IMR-90 (cell line): ENCODE measurements at regions not wholly inside any gene's neighbourhood (a gene's known extent, or its start where the extent isn't known, plus 50 kb on each side); places are given as distances from the start of the nearest gene placed in this dataset.
A peak's percentile ranks its signal among the peaks of the same experiment; 100 is the strongest.

Source experiments
- ATAC-seq: fragments of 200-7000 bp; cut with Tn5 transposase; 2 replicates; pipeline ENCODE4 v1.9.1; 2020; ENCODE audit warnings: low read depth, mild to moderate bottlenecking, moderate library complexity
- BruUV-seq: library from RNA; stranded (reverse); fragments of 400-500 nt; replicated peaks from 2 replicates; lab custom pipeline; 2021; lab: Mats Ljungman, UMichigan
- CTCF ChIA-PET: fragments of 300-600 bp; formaldehyde crosslinking; extraction: SDS; loops from one replicate; lab custom pipeline; 2021; ENCODE audit warnings: antibody characterized with exemption; lab: Yijun Ruan, JAX
- POLR2A ChIA-PET: fragments of 300-600 bp; sonication (Branson Sonifier 250); formaldehyde crosslinking; loops from one replicate; lab custom pipeline; 2022; ENCODE audit warnings: antibody characterized with exemption; ENCODE audit not compliant: unreplicated experiment; lab: Charles Lee
- DNase-seq: peaks from one replicate; pipeline ENCODE4 v3.0.0; 2013
- H2AFZ ChIP-seq: replicated peaks from 2 replicates; pipeline ENCODE3; 2013; ENCODE audit warnings: low read length, mild to moderate bottlenecking; ENCODE audit not compliant: poor library complexity
- H2AK5ac ChIP-seq: 2 replicates; pipeline ENCODE4 v1.6.1; 2013; ENCODE audit warnings: low read depth, low read length, inconsistent platforms
- H2AK9ac ChIP-seq: replicated peaks from 2 replicates; pipeline ENCODE3; 2013; ENCODE audit warnings: mild to moderate bottlenecking, low read depth, low read length, moderate library complexity; ENCODE audit not compliant: poor library complexity
- H2BK120ac ChIP-seq: 2 replicates; pipeline ENCODE4 v1.6.1; 2013; ENCODE audit warnings: low read depth, low read length, inconsistent platforms
- H2BK15ac ChIP-seq: 3 replicates; pipeline ENCODE4 v1.6.1; 2013; ENCODE audit warnings: low read depth, low read length, inconsistent platforms
- H2BK20ac ChIP-seq: 2 replicates; pipeline ENCODE4 v1.6.1; 2013; ENCODE audit warnings: low read depth, mild to moderate bottlenecking, inconsistent platforms, low read length, moderate library complexity
- H2BK5ac ChIP-seq: 2 replicates; pipeline ENCODE4 v1.6.1; 2013; ENCODE audit warnings: mild to moderate bottlenecking, low read depth, low read length, inconsistent platforms; ENCODE audit not compliant: poor library complexity, severe bottlenecking
- H3K14ac ChIP-seq: replicated peaks from 2 replicates; pipeline ENCODE4 v1.6.1; 2013; ENCODE audit warnings: low read depth, low read length, inconsistent platforms
- H3K18ac ChIP-seq: 2 replicates; pipeline ENCODE4 v1.6.1; 2013; ENCODE audit warnings: low read depth, low read length, control low read depth
- H3K23ac ChIP-seq: 2 replicates; pipeline ENCODE4 v1.6.1; 2013; ENCODE audit warnings: low read depth, low read length, inconsistent platforms
- H3K27ac ChIP-seq: 2 replicates; pipeline ENCODE4 v1.5.1; 2013; ENCODE audit warnings: mild to moderate bottlenecking, control low read depth, low read length; ENCODE audit not compliant: insufficient read depth
- H3K27me3 ChIP-seq: 2 replicates; pipeline ENCODE4 v1.6.1; 2013; ENCODE audit warnings: low read length; ENCODE audit not compliant: control insufficient read depth, insufficient read depth
- H3K36me3 ChIP-seq: 2 replicates; pipeline ENCODE4 v1.6.1; 2013; ENCODE audit warnings: low read length, mixed read lengths; ENCODE audit not compliant: control insufficient read depth, insufficient read depth
- H3K4ac ChIP-seq: 2 replicates; pipeline ENCODE4 v1.6.1; 2013; ENCODE audit warnings: low read depth, low read length, inconsistent platforms
- H3K4me1 ChIP-seq: 2 replicates; pipeline ENCODE4 v1.6.1; 2013; ENCODE audit warnings: low read length, mixed read lengths; ENCODE audit not compliant: control insufficient read depth, insufficient read depth
- H3K4me2 ChIP-seq: 2 replicates; pipeline ENCODE4 v1.6.1; 2013; ENCODE audit warnings: low read depth, mild to moderate bottlenecking, control low read depth, low read length, moderate library complexity
- H3K4me3 ChIP-seq: 2 replicates; pipeline ENCODE4 v1.5.1; 2013; ENCODE audit warnings: low read depth, mild to moderate bottlenecking, control low read depth, low read length, moderate library complexity; ENCODE audit not compliant: insufficient read depth
- H3K56ac ChIP-seq: 2 replicates; pipeline ENCODE4 v1.6.1; 2013; ENCODE audit warnings: low read length, inconsistent platforms; ENCODE audit not compliant: insufficient read depth; ENCODE audit errors: extremely low read depth
- H3K79me1 ChIP-seq, 2 experiments: 2 replicates each; pipeline ENCODE4 v1.6.1; 2013; ENCODE audit warnings: low read length in 2 of 2, inconsistent platforms in 1 of 2, low read depth in 1 of 2
- H3K9ac ChIP-seq: 2 replicates; pipeline ENCODE4 v1.6.1; 2013; ENCODE audit warnings: low read depth, low read length, control low read depth
- H3K9me1 ChIP-seq: 2 replicates; pipeline ENCODE4 v1.6.1; 2013; ENCODE audit warnings: low read length, inconsistent platforms; ENCODE audit not compliant: insufficient read depth
- H3K9me3 ChIP-seq: 2 replicates; pipeline ENCODE4 v1.6.1; 2013; ENCODE audit warnings: low read length; ENCODE audit not compliant: control insufficient read depth, insufficient read depth
- H4K20me1 ChIP-seq: 2 replicates; pipeline ENCODE4 v1.6.1; 2013; ENCODE audit warnings: low read length, inconsistent platforms; ENCODE audit not compliant: insufficient read depth
- H4K5ac ChIP-seq: 2 replicates; pipeline ENCODE4 v1.6.1; 2013; ENCODE audit warnings: mild to moderate bottlenecking, low read depth, low read length, control low read depth
- H4K8ac ChIP-seq, 2 experiments: 2 replicates each; pipeline ENCODE4 v1.6.1; 2013; ENCODE audit warnings: low read depth in 2 of 2, low read length in 2 of 2, control low read depth in 1 of 2, inconsistent platforms in 1 of 2
- H4K91ac ChIP-seq: 2 replicates; pipeline ENCODE4 v1.6.1; 2013; ENCODE audit warnings: low read depth, low read length, inconsistent platforms; ENCODE audit not compliant: insufficient read depth
- BHLHE40 ChIP-seq: fragments of 150-350 bp; IDR thresholded peaks from 2 replicates; pipeline ENCODE4 v1.6.1; 2016; ENCODE audit warnings: mild to moderate bottlenecking, low read depth, low read length
- CEBPB ChIP-seq: IDR thresholded peaks from 2 replicates; pipeline ENCODE4 v1.6.1; 2012; ENCODE audit warnings: low read depth, low read length, improper control_type of control experiment
- CHD1 ChIP-seq: IDR thresholded peaks from 2 replicates; pipeline ENCODE4 v1.6.1; 2012; ENCODE audit warnings: low read depth, low read length, improper control_type of control experiment
- FOS ChIP-seq: fragments of 150-350 bp; IDR thresholded peaks from 2 replicates; pipeline ENCODE4 v1.6.1; 2016; ENCODE audit warnings: low read depth, low read length
- MAFK ChIP-seq: IDR thresholded peaks from 2 replicates; pipeline ENCODE4 v1.6.1; 2012; ENCODE audit warnings: low read depth, low read length, improper control_type of control experiment
- MAZ ChIP-seq: IDR thresholded peaks from 2 replicates; pipeline ENCODE4 v1.6.1; 2012; ENCODE audit warnings: low read depth, mild to moderate bottlenecking, low read length, improper control_type of control experiment, moderate library complexity, borderline replicate concordance
- MXI1 ChIP-seq: IDR thresholded peaks from 2 replicates; pipeline ENCODE4 v1.6.1; 2012; ENCODE audit warnings: low read depth, mild to moderate bottlenecking, low read length, moderate library complexity, borderline replicate concordance
- NFE2L2 ChIP-seq: fragments of 150-350 bp; IDR thresholded peaks from 2 replicates; pipeline ENCODE4 v1.6.1; 2016; ENCODE audit warnings: low read depth, mild to moderate bottlenecking, low read length
- POLR2A ChIP-seq: IDR thresholded peaks from 2 replicates; pipeline ENCODE4 v1.6.1; 2012; ENCODE audit warnings: mild to moderate bottlenecking, low read depth, low read length
- RAD21 ChIP-seq: IDR thresholded peaks from 2 replicates; pipeline ENCODE4 v1.6.1; 2012; ENCODE audit warnings: low read length, improper control_type of control experiment
- RCOR1 ChIP-seq: IDR thresholded peaks from 2 replicates; pipeline ENCODE4 v1.6.1; 2012; ENCODE audit warnings: mild to moderate bottlenecking, low read length, improper control_type of control experiment; ENCODE audit not compliant: insufficient replicate concordance
- RFX5 ChIP-seq: IDR thresholded peaks from 2 replicates; pipeline ENCODE4 v1.8.0; 2012; ENCODE audit warnings: low read depth, mild to moderate bottlenecking, low read length, moderate library complexity
- SMC3 ChIP-seq: fragments of 150-350 bp; IDR thresholded peaks from 2 replicates; pipeline ENCODE4 v1.6.1; 2016; ENCODE audit warnings: low read depth, mild to moderate bottlenecking, antibody characterized with exemption, low read length, moderate library complexity
- dilution Hi-C: fragments of 300-500 bp; cut with HindIII; formaldehyde crosslinking; loops from one replicate; pipeline ENCODE4 v1.14.3; 2018; ENCODE audit warnings: low sequenced_read_pairs; ENCODE audit not compliant: unreplicated experiment
- in situ Hi-C: fragments of 300-500 bp; cut with MboI; formaldehyde crosslinking; loops from 3 replicates; pipeline ENCODE4 v1.14.3; 2019; ENCODE audit warnings: low sequenced_read_pairs, inconsistent platforms, mixed read lengths
- intact Hi-C: fragments of 100-400 bp; cut with micrococcal nuclease; formaldehyde crosslinking; loops from 2 replicates; pipeline ENCODE4 v1.10.0; 2022
- TF ChIP-seq, protein P1 (sequence below): fragments of 150-350 bp; IDR thresholded peaks from 2 replicates; pipeline ENCODE4 v1.6.1; 2017; ENCODE audit warnings: mild to moderate bottlenecking, antibody characterized with exemption, low read length, low read depth
- TF ChIP-seq, protein P2 (sequence below): fragments of 150-350 bp; IDR thresholded peaks from 2 replicates; pipeline ENCODE4 v1.6.1; 2016; ENCODE audit warnings: low read depth, mild to moderate bottlenecking, low read length, moderate library complexity, borderline replicate concordance
- TF ChIP-seq, protein P3 (sequence below): conservative IDR thresholded peaks from 2 replicates; pipeline ENCODE4 v1.5.1; 2012; ENCODE audit warnings: mild to moderate bottlenecking, low read depth, low read length, improper control_type of control experiment

DNA sequence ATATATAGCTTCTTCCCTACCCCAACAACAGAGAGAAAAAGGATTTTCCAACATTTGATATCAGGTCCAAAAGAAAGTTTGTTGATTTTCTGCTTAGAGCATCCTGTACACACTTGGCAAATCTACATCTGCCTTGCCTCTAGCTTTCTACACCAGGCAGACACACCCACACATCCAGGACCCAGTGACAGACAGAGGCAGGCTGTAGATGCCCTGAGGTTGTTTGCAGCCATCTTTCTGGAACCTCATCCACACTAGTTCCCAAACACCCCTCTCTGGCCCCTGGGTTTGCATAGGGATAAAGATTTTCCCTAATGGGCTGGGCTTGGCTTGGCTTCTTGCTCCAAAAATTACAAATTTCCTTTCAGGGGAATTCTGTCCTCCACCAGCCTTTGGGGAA lies 138.2 kb upstream of the FST start:
- dilution Hi-C loops (no loop called here), intact Hi-C loops (no loop called here), in situ Hi-C loops (no loop called here)
- Histone ChIP-seq H3K23ac (no peak overlapping the region), H3K9me3 (no peaks in the 10 kb centered on the region), H3K4ac (peak overlapping the region; percentile 58; the same call in 1 of the 2 replicates), H3K4me3 (no peak overlapping the region), H3K9ac (no peak overlapping the region), H4K8ac (peak overlapping the region in 1 of 2 experiments; percentile 30; a peak in 1 of 4 replicates), H3K4me2 (no peak overlapping the region), H3K36me3 (no peaks in the 10 kb centered on the region), H3K14ac (0 out of 2 replicates have a peak overlapping the region, but pooled peaks have one; percentile 39), H3K79me1 (no peaks in the 10 kb centered on the region), H3K56ac (no peak overlapping the region), H3K27me3 (no peaks in the 10 kb centered on the region), H4K5ac (no peak overlapping the region; the same call in 1 of the 2 replicates), H2BK15ac (peak overlapping the region; percentile 83; the same call in 2 of the 3 replicates), H2BK120ac (no peak overlapping the region; the same call in 1 of the 2 replicates), H3K9me1 (no peaks in the 10 kb centered on the region; the same call in 1 of the 2 replicates), H4K91ac (peak overlapping the region; percentile 29; the same call in 1 of the 2 replicates), H2BK20ac (no peak overlapping the region), H3K27ac (no peak overlapping the region), H2AK9ac (no peak overlapping the region), H2AK5ac (peak overlapping the region; percentile 70; the same call in 1 of the 2 replicates), H2AFZ (no peak overlapping the region), H4K20me1 (no peaks in the 10 kb centered on the region), H3K4me1 (peaks cover 10% of the 10 kb centered on the region), H3K18ac (peak overlapping the region; percentile 24; the same call in 1 of the 2 replicates), H2BK5ac (no peak overlapping the region)
- POLR2A ChIA-PET = no interaction called here
- no peak for DNase-seq
- no TSS peak for BruUV-seq
- TF ChIP-seq, protein P1, sequence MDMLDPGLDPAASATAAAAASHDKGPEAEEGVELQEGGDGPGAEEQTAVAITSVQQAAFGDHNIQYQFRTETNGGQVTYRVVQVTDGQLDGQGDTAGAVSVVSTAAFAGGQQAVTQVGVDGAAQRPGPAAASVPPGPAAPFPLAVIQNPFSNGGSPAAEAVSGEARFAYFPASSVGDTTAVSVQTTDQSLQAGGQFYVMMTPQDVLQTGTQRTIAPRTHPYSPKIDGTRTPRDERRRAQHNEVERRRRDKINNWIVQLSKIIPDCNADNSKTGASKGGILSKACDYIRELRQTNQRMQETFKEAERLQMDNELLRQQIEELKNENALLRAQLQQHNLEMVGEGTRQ = no peak
- TF ChIP-seq CHD1 (no peak), BHLHE40 (no peak), POLR2A (no peak), FOS (no peak), RFX5 (no peak), MAZ (no peak), RCOR1 (no peak), MAFK (no peak), RAD21 (no peak), NFE2L2 (no peak), MXI1 (no peak), CEBPB (no peak), SMC3 (no peak)
- TF ChIP-seq, protein P2, sequence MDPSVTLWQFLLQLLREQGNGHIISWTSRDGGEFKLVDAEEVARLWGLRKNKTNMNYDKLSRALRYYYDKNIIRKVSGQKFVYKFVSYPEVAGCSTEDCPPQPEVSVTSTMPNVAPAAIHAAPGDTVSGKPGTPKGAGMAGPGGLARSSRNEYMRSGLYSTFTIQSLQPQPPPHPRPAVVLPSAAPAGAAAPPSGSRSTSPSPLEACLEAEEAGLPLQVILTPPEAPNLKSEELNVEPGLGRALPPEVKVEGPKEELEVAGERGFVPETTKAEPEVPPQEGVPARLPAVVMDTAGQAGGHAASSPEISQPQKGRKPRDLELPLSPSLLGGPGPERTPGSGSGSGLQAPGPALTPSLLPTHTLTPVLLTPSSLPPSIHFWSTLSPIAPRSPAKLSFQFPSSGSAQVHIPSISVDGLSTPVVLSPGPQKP = no peak
- TF ChIP-seq, protein P3, sequence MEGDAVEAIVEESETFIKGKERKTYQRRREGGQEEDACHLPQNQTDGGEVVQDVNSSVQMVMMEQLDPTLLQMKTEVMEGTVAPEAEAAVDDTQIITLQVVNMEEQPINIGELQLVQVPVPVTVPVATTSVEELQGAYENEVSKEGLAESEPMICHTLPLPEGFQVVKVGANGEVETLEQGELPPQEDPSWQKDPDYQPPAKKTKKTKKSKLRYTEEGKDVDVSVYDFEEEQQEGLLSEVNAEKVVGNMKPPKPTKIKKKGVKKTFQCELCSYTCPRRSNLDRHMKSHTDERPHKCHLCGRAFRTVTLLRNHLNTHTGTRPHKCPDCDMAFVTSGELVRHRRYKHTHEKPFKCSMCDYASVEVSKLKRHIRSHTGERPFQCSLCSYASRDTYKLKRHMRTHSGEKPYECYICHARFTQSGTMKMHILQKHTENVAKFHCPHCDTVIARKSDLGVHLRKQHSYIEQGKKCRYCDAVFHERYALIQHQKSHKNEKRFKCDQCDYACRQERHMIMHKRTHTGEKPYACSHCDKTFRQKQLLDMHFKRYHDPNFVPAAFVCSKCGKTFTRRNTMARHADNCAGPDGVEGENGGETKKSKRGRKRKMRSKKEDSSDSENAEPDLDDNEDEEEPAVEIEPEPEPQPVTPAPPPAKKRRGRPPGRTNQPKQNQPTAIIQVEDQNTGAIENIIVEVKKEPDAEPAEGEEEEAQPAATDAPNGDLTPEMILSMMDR = no peak
- no peak for ATAC-seq
- CTCF ChIA-PET = no interaction called here
